Lung (tissue), 11 donors: ENCODE measurements at regions not wholly inside any gene's neighbourhood (a gene's known extent, or its start where the extent isn't known, plus 50 kb on each side); places are given as distances from the start of the nearest gene placed in this dataset.

ENCODE experiments used
- ATAC-seq: fragments of 200-7000 bp; cut with Tn5 transposase; one replicate; pipeline ENCODE4 v1.9.1; 2020; ENCODE audit warnings: moderate number of reproducible peaks; ENCODE audit not compliant: insufficient read depth, low FRiP score
- DNase-seq, 3 donors: peaks; one replicate each; pipeline ENCODE4 v3.0.0-alpha.2; 2013 to 2017
- H3K27ac ChIP-seq, 2 donors: one replicate each; pipeline ENCODE4 v1.5.1; 2013; ENCODE audit warnings: mild to moderate bottlenecking in 2 of 2, moderate library complexity in 2 of 2, control low read depth in 1 of 2, inconsistent platforms in 1 of 2, low read depth in 1 of 2, low read length in 1 of 2
- H3K27me3 ChIP-seq, 3 donors: one replicate each; pipeline ENCODE4 v1.5.1; 2013; ENCODE audit warnings: low read length in 2 of 3; ENCODE audit not compliant: control insufficient read depth in 3 of 3, insufficient read depth in 3 of 3
- H3K36me3 ChIP-seq, 4 donors: one replicate each; pipeline ENCODE4 v1.5.1; 2013; ENCODE audit warnings: low read length in 4 of 4, mild to moderate bottlenecking in 1 of 4, moderate library complexity in 1 of 4; ENCODE audit not compliant: control insufficient read depth in 4 of 4, insufficient read depth in 4 of 4
- H3K4me1 ChIP-seq, 5 donors: one replicate each; pipeline ENCODE4 v1.5.1; 2013; ENCODE audit warnings: low read length in 5 of 5, mild to moderate bottlenecking in 2 of 5, moderate library complexity in 1 of 5; ENCODE audit not compliant: control insufficient read depth in 5 of 5, insufficient read depth in 5 of 5
- H3K4me3 ChIP-seq: one replicate; pipeline ENCODE4 v1.5.1; 2013; ENCODE audit warnings: mild to moderate bottlenecking, control low read depth, moderate library complexity
- H3K9ac ChIP-seq, 2 donors: one replicate each; pipeline ENCODE4 v1.5.1; 2013; ENCODE audit warnings: low read length in 2 of 2, control low read depth in 1 of 2; ENCODE audit not compliant: insufficient read depth in 1 of 2
- H3K9me3 ChIP-seq, 4 donors: one replicate each; pipeline ENCODE4 v1.5.1; 2013; ENCODE audit warnings: low read length in 3 of 4, mild to moderate bottlenecking in 1 of 4, moderate library complexity in 1 of 4; ENCODE audit not compliant: control insufficient read depth in 4 of 4, insufficient read depth in 3 of 4
- WGBS, 2 donors: extraction: QIAGEN DNeasy Blood & Tissue Kit; methylation state at CpG; one replicate each; pipeline ENCODE4 v1.1.7; 2013; 5-methylcytosine and 5-hydroxymethylcytosine counted together
- TF ChIP-seq, protein P1 (sequence below): IDR thresholded peaks from 2 replicates; pipeline ENCODE4 v1.5.1; 2012; ENCODE audit warnings: mild to moderate bottlenecking; ENCODE audit errors: control extremely low read depth, extremely low read depth
- donor health status: control.
- donor health status: control.
- donor health status: Bipolar disorder and iron deficiency.
- donor health status: healthy.
- donor health status: DM: yes; HTN: yes; CAD: no.

DNA sequence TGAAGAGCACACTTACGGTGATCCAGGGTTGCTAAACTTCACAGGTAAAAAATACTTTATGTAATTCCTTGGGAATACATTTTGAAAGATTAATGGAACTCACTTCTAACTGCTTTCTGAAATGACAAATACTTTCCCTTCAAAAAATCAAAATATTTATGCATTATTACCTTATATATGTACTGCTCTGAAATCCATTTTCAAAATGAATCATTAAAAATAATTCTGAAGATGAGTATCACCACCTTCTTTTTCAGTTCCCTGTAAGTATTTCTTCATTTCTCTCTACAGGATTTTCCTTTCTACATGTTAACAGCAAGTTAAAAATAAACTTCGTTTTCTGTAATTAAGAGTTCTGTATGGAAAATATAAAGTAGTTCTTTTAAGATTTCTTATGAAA lies 428.6 kb downstream of the TMA16 start:
- Histone ChIP-seq H3K9ac (no peak overlapping the region), H3K27me3 (no peaks in the 10 kb centered on the region), H3K27ac (no peak overlapping the region), H3K4me1 (peaks cover 0 to 3% (median 0%) of the 10 kb centered on the region in 5 donors), H3K36me3 (no peaks in the 10 kb centered on the region), H3K4me3 (no peak overlapping the region), H3K9me3 (peaks cover 0 to 2% (median 0%) of the 10 kb centered on the region in 4 donors)
- ATAC-seq: no peak
- WGBS, 2 donors: 77 to 83% methylated on average over 2 of the region's 2 CpGs
- no peak for DNase-seq
- TF ChIP-seq, protein P1, sequence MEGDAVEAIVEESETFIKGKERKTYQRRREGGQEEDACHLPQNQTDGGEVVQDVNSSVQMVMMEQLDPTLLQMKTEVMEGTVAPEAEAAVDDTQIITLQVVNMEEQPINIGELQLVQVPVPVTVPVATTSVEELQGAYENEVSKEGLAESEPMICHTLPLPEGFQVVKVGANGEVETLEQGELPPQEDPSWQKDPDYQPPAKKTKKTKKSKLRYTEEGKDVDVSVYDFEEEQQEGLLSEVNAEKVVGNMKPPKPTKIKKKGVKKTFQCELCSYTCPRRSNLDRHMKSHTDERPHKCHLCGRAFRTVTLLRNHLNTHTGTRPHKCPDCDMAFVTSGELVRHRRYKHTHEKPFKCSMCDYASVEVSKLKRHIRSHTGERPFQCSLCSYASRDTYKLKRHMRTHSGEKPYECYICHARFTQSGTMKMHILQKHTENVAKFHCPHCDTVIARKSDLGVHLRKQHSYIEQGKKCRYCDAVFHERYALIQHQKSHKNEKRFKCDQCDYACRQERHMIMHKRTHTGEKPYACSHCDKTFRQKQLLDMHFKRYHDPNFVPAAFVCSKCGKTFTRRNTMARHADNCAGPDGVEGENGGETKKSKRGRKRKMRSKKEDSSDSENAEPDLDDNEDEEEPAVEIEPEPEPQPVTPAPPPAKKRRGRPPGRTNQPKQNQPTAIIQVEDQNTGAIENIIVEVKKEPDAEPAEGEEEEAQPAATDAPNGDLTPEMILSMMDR: no peak

DNA sequence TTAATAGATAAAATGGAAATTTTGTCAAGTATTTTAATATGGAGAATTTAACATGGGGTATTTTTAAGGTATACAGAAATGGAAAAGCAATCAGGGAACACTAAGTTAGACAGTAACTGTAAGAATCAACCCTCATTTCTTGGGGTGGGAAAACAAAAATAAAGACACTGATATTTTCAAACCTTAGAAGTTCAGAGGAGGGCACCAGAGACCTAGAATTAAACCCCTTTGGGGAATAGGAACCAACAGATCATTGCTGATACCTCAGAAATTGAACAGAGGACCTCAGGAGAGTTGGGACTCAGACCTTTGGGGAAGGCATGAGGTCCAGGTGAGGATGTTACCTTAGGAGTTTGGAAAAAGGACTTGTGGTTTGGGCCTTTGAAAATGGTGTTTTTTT lies 435.6 kb downstream of the TMA16 start:
- DNase-seq: no peak
- ATAC-seq: no peak
- no peak overlapping the region for H3K9ac ChIP-seq
- H3K27me3 ChIP-seq: no peaks in the 10 kb centered on the region
- no peak overlapping the region for H3K27ac ChIP-seq
- no peaks in the 10 kb centered on the region for H3K4me1 ChIP-seq
- no peaks in the 10 kb centered on the region for H3K36me3 ChIP-seq
- H3K9me3 ChIP-seq: no peaks in the 10 kb centered on the region
- no peak overlapping the region for H3K4me3 ChIP-seq
- TF ChIP-seq, protein P1: no peak

DNA sequence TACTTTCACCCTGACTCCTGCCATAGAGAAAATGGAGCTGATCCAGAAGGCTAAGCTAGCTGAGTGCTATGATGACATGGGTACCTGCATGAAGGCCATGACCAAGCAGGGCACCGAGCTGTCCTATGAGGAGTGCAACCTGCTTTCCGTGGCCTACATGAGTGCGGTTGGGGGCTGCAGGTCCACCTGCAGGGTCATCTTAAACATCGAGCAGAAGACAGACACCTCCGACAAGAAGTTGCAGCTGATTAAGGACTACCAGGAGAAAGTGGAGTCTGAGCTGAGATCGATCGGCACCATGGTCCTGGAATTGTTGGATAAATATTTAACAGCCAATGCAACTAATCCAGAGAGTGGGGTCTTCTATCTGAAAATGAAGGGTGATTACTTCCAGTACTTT lies 438.0 kb downstream of the TMA16 start:
- DNase-seq (no peak), ATAC-seq (no peak)
- H3K27ac ChIP-seq: no peak overlapping the region
- H3K27me3 ChIP-seq: no peaks in the 10 kb centered on the region
- TF ChIP-seq, protein P1: no peak
- no peaks in the 10 kb centered on the region for H3K9me3 ChIP-seq
- no peak overlapping the region for H3K9ac ChIP-seq
- H3K36me3 ChIP-seq: no peaks in the 10 kb centered on the region
- H3K4me3 ChIP-seq: no peak overlapping the region
- H3K4me1 ChIP-seq: no peaks in the 10 kb centered on the region
- 93% methylated on average over 7 of the region's 7 CpGs for WGBS, 2 donors

DNA sequence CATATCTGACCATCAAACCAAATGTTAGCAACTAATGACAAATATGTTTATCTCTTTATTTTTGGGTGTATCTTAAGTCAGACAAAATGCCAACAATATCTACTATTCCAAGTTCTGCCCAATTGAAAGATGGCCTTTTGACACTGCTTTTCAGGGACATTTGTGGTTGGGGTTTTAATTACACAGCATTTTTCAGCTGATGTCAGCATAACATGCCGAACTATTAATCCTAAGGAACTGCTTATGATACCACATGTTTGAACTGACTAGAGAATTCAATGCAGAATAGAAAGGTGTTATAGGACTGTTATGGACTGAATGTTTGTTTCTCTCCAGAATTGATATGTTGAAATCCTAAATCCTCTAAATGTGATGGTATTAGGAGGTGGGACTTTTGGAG lies 445.1 kb downstream of the TMA16 start:
- Histone ChIP-seq H3K4me1 (peaks cover 0 to 15% (median 4%) of the 10 kb centered on the region in 5 donors), H3K27me3 (no peaks in the 10 kb centered on the region), H3K9me3 (peaks cover 0 to 5% (median 0%) of the 10 kb centered on the region in 4 donors), H3K9ac (no peak overlapping the region), H3K4me3 (no peak overlapping the region), H3K27ac (no peak overlapping the region), H3K36me3 (no peaks in the 10 kb centered on the region)
- DNase-seq: no peak
- TF ChIP-seq, protein P1: no peak
- no peak for ATAC-seq
- WGBS, 2 donors: 89 to 90% methylated on average over 1 of the region's 1 CpG
